Esophagus squamous epithelium (tissue), 5 donors: ENCODE measurements at regions not wholly inside any gene's neighbourhood (a gene's known extent, or its start where the extent isn't known, plus 50 kb on each side); places are given as distances from the start of the nearest gene placed in this dataset.

Experiments used
- DNase-seq: peaks from one replicate; lab custom pipeline; 2025; lab: John Stamatoyannopoulos, UW
- H3K27ac ChIP-seq, 4 donors: fragments of 200-600 bp; sonication (generic); one replicate each; pipeline ENCODE4 v1.5.1; 2016 to 2019; ENCODE audit warnings: mild to moderate bottlenecking in 1 of 4
- H3K27me3 ChIP-seq, 4 donors: fragments of 200-600 bp; sonication (generic); 1 replicate in 3 of 4; 2 replicates in 1 of 4; pipeline versions ENCODE4 v1.5.1 to v1.6.0; 2017 to 2021; ENCODE audit warnings: antibody characterized with exemption in 1 of 4
- H3K36me3 ChIP-seq, 3 donors: fragments of 200-600 bp; sonication (generic); one replicate each; pipeline ENCODE4 v1.5.1; 2016 to 2019
- H3K4me1 ChIP-seq, 3 donors: fragments of 200-600 bp; sonication (generic); one replicate each; pipeline ENCODE4 v1.5.1; 2017 to 2019
- H3K4me3 ChIP-seq, 4 donors: fragments of 200-600 bp; sonication (generic); 1 replicate in 3 of 4; 2 replicates in 1 of 4; pipeline ENCODE4 v1.5.1; 2016 to 2019; ENCODE audit warnings: mild to moderate bottlenecking in 2 of 4, moderate library complexity in 1 of 4
- H3K9me3 ChIP-seq, 3 donors: fragments of 200-600 bp; sonication (generic); one replicate each; pipeline ENCODE4 v1.5.1; 2016 to 2019
- POLR2A ChIP-seq, 4 donors: fragments of 450-650 bp; IDR thresholded peaks; one replicate each; pipeline ENCODE4 v1.6.1; 2017; ENCODE audit warnings: antibody characterized with exemption in 4 of 4, mild to moderate bottlenecking in 4 of 4, moderate library complexity in 3 of 4
- WGBS, 2 donors: methylation state at CpG; one replicate each; pipeline ENCODE4 v1.1.5; 2018; 5-methylcytosine and 5-hydroxymethylcytosine counted together
- intact Hi-C: fragments of 100-400 bp; cut with DNase I; formaldehyde crosslinking; loops from one replicate; pipeline ENCODE4 v1.15.0; 2022
- TF ChIP-seq, protein P1 (sequence below), 6 experiments: fragments of 450-650 bp in 4 of 6; fragments of 200-600 bp in 2 of 6; sonication (generic) in 2 of 6; IDR thresholded peaks; one replicate each; pipeline ENCODE4 v1.5.1; 2016 to 2019; ENCODE audit warnings: antibody characterized with exemption in 6 of 6, mild to moderate bottlenecking in 4 of 6, moderate library complexity in 4 of 6
- donor health status: DM: yes; HTN: yes; CAD: no.

DNA sequence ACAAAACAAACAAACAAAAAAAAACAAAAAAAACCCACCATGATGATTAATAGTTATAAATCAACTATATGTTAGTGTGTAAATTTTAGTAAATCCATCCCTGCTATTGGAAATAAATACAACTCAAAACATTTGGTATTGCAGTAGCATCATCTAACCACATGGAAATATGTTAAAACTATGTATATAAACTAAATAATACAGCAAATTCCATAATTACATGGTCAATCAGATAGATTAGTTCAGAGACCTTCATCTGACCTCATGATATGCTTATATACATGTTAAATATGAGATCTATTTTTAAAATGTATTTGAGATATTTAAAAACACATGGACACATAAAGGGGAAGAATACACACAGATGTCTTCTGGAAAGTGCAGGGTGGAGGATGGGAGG is 384.2 kb downstream of the TMX3 start:
- TF ChIP-seq POLR2A (IDR thresholded peaks at IDR 0.05): no peak
- TF ChIP-seq, protein P1, sequence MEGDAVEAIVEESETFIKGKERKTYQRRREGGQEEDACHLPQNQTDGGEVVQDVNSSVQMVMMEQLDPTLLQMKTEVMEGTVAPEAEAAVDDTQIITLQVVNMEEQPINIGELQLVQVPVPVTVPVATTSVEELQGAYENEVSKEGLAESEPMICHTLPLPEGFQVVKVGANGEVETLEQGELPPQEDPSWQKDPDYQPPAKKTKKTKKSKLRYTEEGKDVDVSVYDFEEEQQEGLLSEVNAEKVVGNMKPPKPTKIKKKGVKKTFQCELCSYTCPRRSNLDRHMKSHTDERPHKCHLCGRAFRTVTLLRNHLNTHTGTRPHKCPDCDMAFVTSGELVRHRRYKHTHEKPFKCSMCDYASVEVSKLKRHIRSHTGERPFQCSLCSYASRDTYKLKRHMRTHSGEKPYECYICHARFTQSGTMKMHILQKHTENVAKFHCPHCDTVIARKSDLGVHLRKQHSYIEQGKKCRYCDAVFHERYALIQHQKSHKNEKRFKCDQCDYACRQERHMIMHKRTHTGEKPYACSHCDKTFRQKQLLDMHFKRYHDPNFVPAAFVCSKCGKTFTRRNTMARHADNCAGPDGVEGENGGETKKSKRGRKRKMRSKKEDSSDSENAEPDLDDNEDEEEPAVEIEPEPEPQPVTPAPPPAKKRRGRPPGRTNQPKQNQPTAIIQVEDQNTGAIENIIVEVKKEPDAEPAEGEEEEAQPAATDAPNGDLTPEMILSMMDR (IDR thresholded peaks at IDR 0.05): no peak
- DNase-seq: no peak
- H3K36me3 ChIP-seq: no peaks in the 10 kb centered on the region

DNA sequence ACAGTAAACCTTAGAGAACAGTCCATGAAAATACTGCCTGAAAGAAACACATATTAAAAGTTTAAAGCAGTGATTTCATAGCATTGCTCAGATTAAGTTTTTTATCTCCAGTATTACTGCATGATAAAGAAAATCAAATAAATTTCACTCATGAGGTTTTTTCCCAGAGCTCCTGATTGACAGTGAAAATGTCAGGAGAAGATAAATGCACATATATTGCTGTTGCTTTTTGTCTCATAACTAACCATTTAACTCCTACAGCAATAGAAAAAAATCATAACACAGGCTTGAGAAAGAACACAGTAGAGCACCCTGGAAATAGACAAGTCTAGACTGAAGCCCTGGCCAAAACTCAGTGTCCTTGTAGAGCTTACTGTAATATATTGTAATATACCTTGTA is 391.0 kb downstream of the TMX3 start:
- Histone ChIP-seq H3K9me3 (no peaks in the 10 kb centered on the region), H3K27me3 (no peaks in the 10 kb centered on the region), H3K4me3 (no peak overlapping the region), H3K27ac (no peak overlapping the region), H3K4me1 (no peaks in the 10 kb centered on the region), H3K36me3 (no peaks in the 10 kb centered on the region)
- intact Hi-C loops: no loop called here
- TF ChIP-seq, protein P1 (IDR thresholded peaks at IDR 0.05): no peak
- no peak for TF ChIP-seq POLR2A (IDR thresholded peaks at IDR 0.05)
- DNase-seq: no peak

More for the DNA sequence above, 384.2 kb downstream of the TMX3 start:
- H3K9me3 ChIP-seq: no peaks in the 10 kb centered on the region
- H3K4me1 ChIP-seq: no peaks in the 10 kb centered on the region
- no peak overlapping the region for H3K27ac ChIP-seq
- H3K27me3 ChIP-seq: no peaks in the 10 kb centered on the region
- H3K4me3 ChIP-seq: no peak overlapping the region
- intact Hi-C loops: no loop called here

DNA sequence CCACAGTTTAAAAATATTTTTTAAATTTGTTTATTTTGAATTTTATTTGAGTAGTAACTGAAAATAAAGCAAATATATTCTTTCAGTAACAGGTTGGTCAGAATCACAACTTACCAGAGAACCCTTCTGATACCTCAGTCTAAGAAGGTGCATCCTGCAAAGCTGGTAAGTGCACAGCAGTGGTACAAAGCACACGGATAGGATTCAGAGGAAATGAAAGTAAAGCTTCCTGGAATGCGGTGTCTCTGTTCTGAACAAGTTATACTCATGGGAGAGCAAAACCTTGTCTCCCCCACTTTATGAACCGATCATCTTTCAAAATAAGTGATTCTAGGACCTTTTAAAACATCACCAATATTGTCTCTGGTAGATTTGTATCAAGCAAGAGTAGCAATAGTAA is 398.3 kb downstream of the TMX3 start:
- Histone ChIP-seq H3K9me3 (no peaks in the 10 kb centered on the region), H3K4me3 (no peak overlapping the region), H3K4me1 (no peaks in the 10 kb centered on the region), H3K27ac (no peak overlapping the region), H3K27me3 (no peaks in the 10 kb centered on the region), H3K36me3 (no peaks in the 10 kb centered on the region)
- 44 to 56% methylated on average over 3 of the region's 3 CpGs for WGBS, 2 donors
- no peak for DNase-seq
- TF ChIP-seq POLR2A (IDR thresholded peaks at IDR 0.05): no peak
- TF ChIP-seq, protein P1 (IDR thresholded peaks at IDR 0.05): no peak
- intact Hi-C loops: no loop called here

DNA sequence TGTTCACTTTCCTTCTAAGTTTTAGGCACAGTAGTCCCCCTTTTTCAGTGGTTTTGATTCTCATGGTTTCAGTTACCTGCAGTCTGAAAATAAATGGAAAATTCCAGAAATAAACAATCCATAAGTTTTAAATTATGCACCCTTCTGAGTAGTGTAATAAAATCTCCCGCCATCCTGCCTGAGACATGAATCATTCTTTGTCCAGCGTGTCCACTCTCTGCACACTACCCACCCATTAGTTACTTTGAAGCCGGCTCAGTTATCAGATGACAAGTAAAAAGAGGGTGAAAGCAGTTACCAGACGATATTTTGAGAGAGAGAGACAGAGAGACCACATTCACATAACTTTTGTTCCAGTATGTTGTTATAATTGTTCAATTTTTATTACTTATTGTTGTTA is 400.5 kb downstream of the TMX3 start:
- TF ChIP-seq POLR2A (IDR thresholded peaks at IDR 0.05): no peak
- TF ChIP-seq, protein P1 (IDR thresholded peaks at IDR 0.05): no peak
- Histone ChIP-seq H3K27ac (no peak overlapping the region), H3K9me3 (no peaks in the 10 kb centered on the region), H3K36me3 (no peaks in the 10 kb centered on the region), H3K27me3 (no peaks in the 10 kb centered on the region), H3K4me1 (no peaks in the 10 kb centered on the region), H3K4me3 (no peak overlapping the region)
- 62 to 84% methylated on average over 4 of the region's 4 CpGs for whole genome bisulfite sequencing, 2 donors
- intact Hi-C loops: no loop called here
- DNase-seq: no peak

DNA sequence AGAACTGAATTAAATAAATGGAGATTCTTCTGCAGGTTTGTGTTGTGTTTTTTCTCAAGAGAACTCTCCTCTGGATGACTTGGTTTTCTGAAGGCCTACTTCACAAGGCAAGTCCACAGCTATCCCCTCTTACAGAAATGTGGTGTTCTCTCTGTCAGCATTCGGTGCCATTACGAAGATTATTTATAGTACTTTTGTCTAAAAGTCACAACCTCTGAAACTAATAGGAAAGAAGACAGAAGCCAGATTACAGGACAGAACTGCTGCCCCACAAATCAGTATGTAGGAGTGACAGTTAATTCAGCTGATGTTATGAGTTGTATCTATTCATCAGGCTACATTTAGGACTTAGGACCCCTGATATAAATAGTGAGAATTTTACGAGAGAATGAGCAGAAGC is 413.5 kb downstream of the TMX3 start:
- no peaks in the 10 kb centered on the region for H3K4me1 ChIP-seq
- no peak for TF ChIP-seq POLR2A (IDR thresholded peaks at IDR 0.05)
- TF ChIP-seq, protein P1 (IDR thresholded peaks at IDR 0.05): no peak
- no peak overlapping the region for H3K4me3 ChIP-seq
- intact Hi-C loops: no loop called here
- no peaks in the 10 kb centered on the region for H3K9me3 ChIP-seq
- no peak for DNase-seq
- H3K27ac ChIP-seq: no peak overlapping the region
- 58 to 67% methylated on average over 3 of the region's 3 CpGs for WGBS, 2 donors
- H3K27me3 ChIP-seq: no peaks in the 10 kb centered on the region
- no peaks in the 10 kb centered on the region for H3K36me3 ChIP-seq
